ENCODE measurements at regions not wholly inside any gene's neighbourhood (a gene's known extent, or its start where the extent isn't known, plus 50 kb on each side); places are given as distances from the start of the nearest gene placed in this dataset.

GRCh38 chr3:184633237-184633579 is 71.6 kb downstream of the EPHB3 start:
- TF ChIP-seq POLR2A (IDR thresholded peaks at IDR 0.05) (no peak), CTCF (IDR thresholded peaks at IDR 0.05) (no peak)
